Psoas muscle (tissue), 7 donors: ENCODE measurements at regions not wholly inside any gene's neighbourhood (a gene's known extent, or its start where the extent isn't known, plus 50 kb on each side); places are given as distances from the start of the nearest gene placed in this dataset.

Source experiments
- ATAC-seq, 4 donors: fragments of 200-7000 bp; cut with Tn5 transposase; one replicate each; pipeline ENCODE4 v1.9.1; 2020; ENCODE audit warnings: moderate library complexity in 3 of 4, mild to moderate bottlenecking in 2 of 4
- DNase-seq, 2 donors: peaks; one replicate each; pipeline ENCODE4 v3.0.0-alpha.2; 2020
- H3K27ac ChIP-seq: fragments of 200-600 bp; one replicate; pipeline ENCODE4 v1.8.0; 2022
- H3K27me3 ChIP-seq, 3 donors: fragments of 200-600 bp in 1 of 3; one replicate each; pipeline versions ENCODE4 v1.6.1 to v1.8.0; 2013 to 2022; ENCODE audit warnings: low read length in 2 of 3, mild to moderate bottlenecking in 2 of 3, moderate library complexity in 1 of 3; ENCODE audit not compliant: insufficient read depth in 3 of 3
- H3K36me3 ChIP-seq, 2 donors: fragments of 200-600 bp in 1 of 2; one replicate each; pipeline versions ENCODE4 v1.6.1 to v1.8.0; 2013 to 2022; ENCODE audit warnings: low read depth in 1 of 2, mild to moderate bottlenecking in 1 of 2, moderate library complexity in 1 of 2; ENCODE audit not compliant: insufficient read depth in 1 of 2
- H3K4me1 ChIP-seq: fragments of 200-600 bp; one replicate; pipeline ENCODE4 v1.8.0; 2022
- H3K4me3 ChIP-seq: fragments of 200-600 bp; one replicate; pipeline ENCODE4 v1.8.0; 2022; ENCODE audit warnings: mild to moderate bottlenecking
- H3K9me3 ChIP-seq: fragments of 200-600 bp; one replicate; pipeline ENCODE4 v1.8.0; 2022
- WGBS, 3 donors: extraction: QIAGEN DNeasy Blood & Tissue Kit; methylation state at CpG; one replicate each; pipeline versions ENCODE4 v1.1.6 to v1.1.7; 2013; 5-methylcytosine and 5-hydroxymethylcytosine counted together
- intact Hi-C, 2 donors: fragments of 100-400 bp; cut with DNase I; formaldehyde crosslinking; loops; one replicate each; pipeline versions ENCODE4 v1.11.0 to v1.14.2; 2022
- TF ChIP-seq, protein P1 (sequence below): fragments of 200-600 bp; IDR thresholded peaks from one replicate; pipeline ENCODE4 v1.8.0; 2022; ENCODE audit warnings: antibody characterized with exemption
- donor health status: healthy with polysubstance abuse.
- donor health status: DM: no; HTN: no; CAD: no; lungs with moderate emphysema.
- donor health status: Bipolar disorder and iron deficiency.
- donor health status: healthy.
- donor health status: DM: yes; HTN: yes; CAD: no.
- donor health status: DM: no; HTN: no; CAD: no.
- donor health status: DM: yes; HTN: yes; CAD: no.

DNA sequence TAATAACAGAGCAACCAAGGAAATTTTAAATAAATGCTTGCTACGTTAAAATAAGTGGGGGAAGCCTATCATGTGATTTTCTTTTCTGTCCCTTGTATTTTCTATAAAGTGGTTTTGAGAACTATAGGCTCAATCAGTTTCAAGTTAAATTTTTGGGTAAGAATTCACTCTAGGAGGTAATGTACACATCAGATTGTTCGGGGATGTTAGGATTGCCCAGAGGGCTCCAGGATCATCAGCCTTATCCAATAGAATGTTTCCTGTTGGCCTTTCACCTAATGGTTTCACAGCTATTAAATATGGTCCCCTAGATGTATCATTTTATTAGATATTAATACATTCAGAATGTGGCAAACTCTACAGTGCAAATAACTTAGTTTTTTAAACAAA is 438.4 kb upstream of the NPVF start:
- no peak for DNase-seq
- Histone ChIP-seq H3K27me3 (no peaks in the 10 kb centered on the region), H3K36me3 (no peaks in the 10 kb centered on the region), H3K9me3 (no peaks in the 10 kb centered on the region), H3K4me3 (no peak overlapping the region), H3K4me1 (peaks cover 42% of the 10 kb centered on the region), H3K27ac (no peak overlapping the region)
- intact Hi-C loops, result no loop called here
- 86 to 96% (median 92%) methylated on average over 2 of the region's 2 CpGs for WGBS, 3 donors
- ATAC-seq, result no peak
- TF ChIP-seq, protein P1, sequence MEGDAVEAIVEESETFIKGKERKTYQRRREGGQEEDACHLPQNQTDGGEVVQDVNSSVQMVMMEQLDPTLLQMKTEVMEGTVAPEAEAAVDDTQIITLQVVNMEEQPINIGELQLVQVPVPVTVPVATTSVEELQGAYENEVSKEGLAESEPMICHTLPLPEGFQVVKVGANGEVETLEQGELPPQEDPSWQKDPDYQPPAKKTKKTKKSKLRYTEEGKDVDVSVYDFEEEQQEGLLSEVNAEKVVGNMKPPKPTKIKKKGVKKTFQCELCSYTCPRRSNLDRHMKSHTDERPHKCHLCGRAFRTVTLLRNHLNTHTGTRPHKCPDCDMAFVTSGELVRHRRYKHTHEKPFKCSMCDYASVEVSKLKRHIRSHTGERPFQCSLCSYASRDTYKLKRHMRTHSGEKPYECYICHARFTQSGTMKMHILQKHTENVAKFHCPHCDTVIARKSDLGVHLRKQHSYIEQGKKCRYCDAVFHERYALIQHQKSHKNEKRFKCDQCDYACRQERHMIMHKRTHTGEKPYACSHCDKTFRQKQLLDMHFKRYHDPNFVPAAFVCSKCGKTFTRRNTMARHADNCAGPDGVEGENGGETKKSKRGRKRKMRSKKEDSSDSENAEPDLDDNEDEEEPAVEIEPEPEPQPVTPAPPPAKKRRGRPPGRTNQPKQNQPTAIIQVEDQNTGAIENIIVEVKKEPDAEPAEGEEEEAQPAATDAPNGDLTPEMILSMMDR, result no peak

DNA sequence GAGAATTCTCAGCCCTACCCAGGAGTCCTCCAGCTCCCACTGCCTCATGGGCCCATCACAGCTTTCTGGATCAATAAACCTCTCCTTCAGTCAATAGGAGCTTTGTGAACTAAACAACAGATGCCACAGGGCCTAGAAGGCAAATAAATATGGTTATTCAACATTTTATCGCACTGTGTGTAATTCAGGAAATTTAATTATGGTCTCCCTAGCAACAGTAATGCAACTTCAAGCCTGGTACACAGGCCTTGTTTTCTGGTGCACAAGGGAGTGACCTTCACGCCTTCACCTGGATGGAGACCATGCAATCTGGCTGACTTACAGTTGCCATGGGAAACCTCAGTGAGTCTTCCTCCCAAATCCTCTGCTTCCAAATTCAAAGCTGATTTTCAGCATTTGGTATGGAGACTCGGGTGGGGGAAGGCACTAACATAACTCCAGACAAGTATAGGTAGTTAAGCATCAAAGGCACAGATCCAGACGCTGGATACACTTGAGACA is 441.0 kb upstream of the NPVF start:
- WGBS, 3 donors, result 67 to 78% (median 71%) methylated on average over 4 of the region's 4 CpGs
- Histone ChIP-seq H3K4me1 (peaks cover 21% of the 10 kb centered on the region), H3K4me3 (no peak overlapping the region), H3K27me3 (no peaks in the 10 kb centered on the region), H3K27ac (no peak overlapping the region), H3K9me3 (no peaks in the 10 kb centered on the region), H3K36me3 (no peaks in the 10 kb centered on the region)
- intact Hi-C loops, result no loop called here
- ATAC-seq (no peak), DNase-seq (no peak)
- TF ChIP-seq, protein P1, result no peak

DNA sequence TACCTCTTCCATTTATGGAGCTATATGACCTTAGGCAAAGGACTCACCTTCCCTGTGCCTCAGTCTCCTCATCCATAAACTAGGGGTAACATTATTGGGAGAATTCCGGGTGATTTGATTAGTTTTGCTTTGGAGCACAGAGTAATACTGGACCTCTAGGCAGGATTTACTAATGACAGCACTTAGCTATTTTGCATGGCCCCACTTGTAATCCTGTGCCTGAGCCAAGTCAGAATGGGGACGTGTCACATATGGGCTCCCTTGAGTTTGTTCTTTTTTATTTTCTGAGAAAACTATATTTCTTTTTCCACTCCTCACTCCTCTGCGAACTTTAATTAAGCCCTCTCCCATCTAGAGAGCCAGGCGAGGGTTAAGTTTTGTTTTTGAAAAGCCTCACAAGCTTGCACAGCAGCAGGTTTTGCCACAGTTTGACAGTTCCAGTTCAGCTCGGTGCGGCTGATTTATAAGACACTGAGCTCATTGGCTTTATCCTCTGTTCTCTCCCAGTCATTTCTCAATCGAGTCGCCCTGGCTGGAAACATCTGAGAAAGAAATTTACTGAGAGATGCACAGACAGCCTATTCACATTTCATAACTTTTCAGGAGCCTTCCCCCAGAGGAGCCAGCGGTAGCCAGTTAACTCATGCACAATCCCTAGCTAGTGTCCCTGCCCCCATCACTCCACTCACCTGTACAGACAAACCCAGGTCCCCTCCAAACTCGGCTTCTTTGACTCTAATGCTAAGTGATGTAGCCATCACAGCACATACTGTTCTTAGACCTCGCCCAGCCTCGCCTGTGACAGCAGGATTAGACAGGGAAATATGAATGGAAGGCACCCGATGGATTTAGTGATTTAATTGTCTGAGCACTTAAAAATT is 441.9 kb upstream of the NPVF start:
- DNase-seq (peak; percentile 35 to 70), ATAC-seq (peak; percentile 53 to 95 (median 85))
- no peaks in the 10 kb centered on the region for H3K36me3 ChIP-seq
- no peaks in the 10 kb centered on the region for H3K27me3 ChIP-seq
- WGBS, 3 donors, result 23 to 40% (median 31%) methylated on average over 13 of the region's 13 CpGs
- intact Hi-C loops, result loop anchor here in 1 of 2 donors (5.0 kb wide), 1 partner anchor 172 kb away; no protein-coding TSS in a partner anchor
- H3K27ac ChIP-seq, result peak overlapping the region; percentile 50
- H3K9me3 ChIP-seq, result no peaks in the 10 kb centered on the region
- TF ChIP-seq, protein P1, result no peak
- peaks cover 19% of the 10 kb centered on the region for H3K4me1 ChIP-seq
- H3K4me3 ChIP-seq, result peak overlapping the region; percentile 29

DNA sequence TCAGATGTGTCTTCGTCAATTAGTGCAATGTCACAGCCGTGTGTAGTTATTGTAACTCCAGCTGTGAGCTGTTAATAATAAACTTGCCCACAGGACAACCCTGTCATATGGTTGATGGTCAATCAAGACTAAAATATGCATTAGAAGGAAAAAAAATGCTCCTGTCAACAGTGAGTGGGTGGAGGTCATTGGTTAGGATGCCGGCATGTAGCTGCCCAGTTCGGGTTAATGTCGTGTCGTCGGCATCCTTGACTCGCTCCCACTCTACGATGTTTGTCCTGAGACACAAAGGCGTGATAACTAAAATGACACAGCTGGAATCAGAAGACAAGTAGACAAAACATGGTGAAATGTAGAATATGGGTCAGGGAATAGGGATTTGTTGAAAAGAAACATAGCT is 442.8 kb upstream of the NPVF start:
- TF ChIP-seq, protein P1, result no peak
- DNase-seq (no peak), ATAC-seq (peak in 2 of 4 donors; percentile 28 to 32)
- Histone ChIP-seq H3K27me3 (no peaks in the 10 kb centered on the region), H3K9me3 (no peaks in the 10 kb centered on the region), H3K27ac (no peak overlapping the region), H3K36me3 (no peaks in the 10 kb centered on the region), H3K4me1 (peaks cover 19% of the 10 kb centered on the region), H3K4me3 (no peak overlapping the region)
- intact Hi-C loops, result loop anchor here in 1 of 2 donors (5.0 kb wide), 1 partner anchor 171 kb away; no protein-coding TSS in a partner anchor
- 71 to 76% (median 72%) methylated on average over 10 of the region's 10 CpGs for WGBS, 3 donors
